Endothelial cell of umbilical vein (primary cell): ENCODE measurements at regions not wholly inside any gene's neighbourhood (a gene's known extent, or its start where the extent isn't known, plus 50 kb on each side); places are given as distances from the start of the nearest gene placed in this dataset.

Experiments
- EZH2 ChIP-seq: IDR thresholded peaks from 2 replicates; pipeline ENCODE4 v1.6.1; 2012; ENCODE audit warnings: borderline replicate concordance, low read depth, mild to moderate bottlenecking, moderate library complexity, low read length, inconsistent platforms; ENCODE audit not compliant: severe bottlenecking
- JUN ChIP-seq: IDR thresholded peaks from 2 replicates; pipeline ENCODE4 v1.6.1; 2011; ENCODE audit warnings: borderline replicate concordance, low read depth; ENCODE audit not compliant: insufficient read length, insufficient read depth
- POLR2A ChIP-seq: IDR thresholded peaks from 2 replicates; pipeline ENCODE4 v1.6.1; 2012; ENCODE audit warnings: low read depth, mild to moderate bottlenecking, control low read depth, low read length
- POLR2AphosphoS5 ChIP-seq: IDR thresholded peaks from 2 replicates; pipeline ENCODE4 v1.6.1; 2012; ENCODE audit warnings: low read depth, mild to moderate bottlenecking, control low read depth, low read length, moderate library complexity; ENCODE audit not compliant: insufficient read depth
- TF ChIP-seq, protein P1 (sequence below), 2 donors: IDR thresholded peaks; 1 replicate in 1 of 2; 2 replicates in 1 of 2; pipeline ENCODE4 v1.5.1; 2011; ENCODE audit warnings: low read length in 2 of 2, mild to moderate bottlenecking in 2 of 2, moderate library complexity in 2 of 2, control low read depth in 1 of 2, inconsistent platforms in 1 of 2, low read depth in 1 of 2; ENCODE audit not compliant: insufficient read depth in 1 of 2; ENCODE audit errors: extremely low read depth in 1 of 2
- TF ChIP-seq, protein P2 (sequence below): IDR thresholded peaks from 2 replicates; pipeline ENCODE4 v1.6.1; 2011; ENCODE audit not compliant: insufficient read depth, insufficient read length

DNA sequence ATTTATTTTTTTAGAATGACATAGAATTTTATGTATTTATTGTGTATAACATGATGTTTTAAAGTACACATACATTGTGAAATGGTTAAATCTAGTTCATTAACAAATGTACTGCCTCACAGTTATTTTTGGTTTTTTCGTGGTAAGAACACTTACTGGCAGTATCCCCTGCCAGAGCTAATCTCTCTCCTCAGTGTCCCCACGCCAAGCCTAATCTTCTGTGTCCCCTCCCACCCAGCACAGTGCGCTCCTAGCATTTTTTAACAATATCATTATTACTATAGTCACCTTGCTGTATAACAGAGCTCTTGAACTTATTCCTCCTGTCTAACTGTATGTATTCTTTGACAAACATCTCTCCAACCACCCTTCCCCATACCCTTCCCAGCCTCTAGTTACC lies 333.2 kb downstream of the GABRB3 start:
- no peak for TF ChIP-seq POLR2A
- TF ChIP-seq, protein P1, sequence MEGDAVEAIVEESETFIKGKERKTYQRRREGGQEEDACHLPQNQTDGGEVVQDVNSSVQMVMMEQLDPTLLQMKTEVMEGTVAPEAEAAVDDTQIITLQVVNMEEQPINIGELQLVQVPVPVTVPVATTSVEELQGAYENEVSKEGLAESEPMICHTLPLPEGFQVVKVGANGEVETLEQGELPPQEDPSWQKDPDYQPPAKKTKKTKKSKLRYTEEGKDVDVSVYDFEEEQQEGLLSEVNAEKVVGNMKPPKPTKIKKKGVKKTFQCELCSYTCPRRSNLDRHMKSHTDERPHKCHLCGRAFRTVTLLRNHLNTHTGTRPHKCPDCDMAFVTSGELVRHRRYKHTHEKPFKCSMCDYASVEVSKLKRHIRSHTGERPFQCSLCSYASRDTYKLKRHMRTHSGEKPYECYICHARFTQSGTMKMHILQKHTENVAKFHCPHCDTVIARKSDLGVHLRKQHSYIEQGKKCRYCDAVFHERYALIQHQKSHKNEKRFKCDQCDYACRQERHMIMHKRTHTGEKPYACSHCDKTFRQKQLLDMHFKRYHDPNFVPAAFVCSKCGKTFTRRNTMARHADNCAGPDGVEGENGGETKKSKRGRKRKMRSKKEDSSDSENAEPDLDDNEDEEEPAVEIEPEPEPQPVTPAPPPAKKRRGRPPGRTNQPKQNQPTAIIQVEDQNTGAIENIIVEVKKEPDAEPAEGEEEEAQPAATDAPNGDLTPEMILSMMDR (IDR thresholded peaks at IDR 0.05; ENCODE audit: extremely low read depth in 1 of 2, insufficient read depth in 1 of 2, low read depth in 1 of 2, low read length in 2 of 2) = no peak
- TF ChIP-seq, protein P2, sequence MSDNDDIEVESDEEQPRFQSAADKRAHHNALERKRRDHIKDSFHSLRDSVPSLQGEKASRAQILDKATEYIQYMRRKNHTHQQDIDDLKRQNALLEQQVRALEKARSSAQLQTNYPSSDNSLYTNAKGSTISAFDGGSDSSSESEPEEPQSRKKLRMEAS = no peak
- TF ChIP-seq JUN = no peak
- no peak for TF ChIP-seq EZH2
- TF ChIP-seq POLR2AphosphoS5 = no peak
